ENCODE measurements at regions not wholly inside any gene's neighbourhood (a gene's known extent, or its start where the extent isn't known, plus 50 kb on each side); places are given as distances from the start of the nearest gene placed in this dataset.

GRCh38 chr1:55712148-55712547 lies 497.0 kb upstream of the USP24 start:
- in situ Hi-C loops (cut with HindIII; ENCODE audit: low pct_unique_long_range_greater_than_20kb, low sequenced_read_pairs) = no loop called here
- no peak for DNase-seq (ENCODE audit: low read depth)

- DNase-seq (ENCODE audit: low read depth) = no peak
- in situ Hi-C loops (cut with HindIII; ENCODE audit: low pct_unique_long_range_greater_than_20kb, low sequenced_read_pairs) = no loop called here
Measured at GRCh38 chr1:55708781-55709180, 493.6 kb upstream of the USP24 start.

- DNase-seq (ENCODE audit: low read depth) = no peak
- in situ Hi-C loops (cut with HindIII; ENCODE audit: low pct_unique_long_range_greater_than_20kb, low sequenced_read_pairs) = no loop called here
Measured at GRCh38 chr1:55707846-55708245, 492.7 kb upstream of the USP24 start.

GRCh38 chr1:55707196-55707595 lies 492.0 kb upstream of the USP24 start:
- in situ Hi-C loops (cut with HindIII; ENCODE audit: low pct_unique_long_range_greater_than_20kb, low sequenced_read_pairs) = no loop called here
- DNase-seq (ENCODE audit: low read depth) = no peak

GRCh38 chr1:55706397-55706796 lies 491.2 kb upstream of the USP24 start:
- DNase-seq (ENCODE audit: low read depth) = no peak
- in situ Hi-C loops (cut with HindIII; ENCODE audit: low pct_unique_long_range_greater_than_20kb, low sequenced_read_pairs) = no loop called here

- peak; percentile 22 for DNase-seq (ENCODE audit: low read depth)
- in situ Hi-C loops (cut with HindIII; ENCODE audit: low pct_unique_long_range_greater_than_20kb, low sequenced_read_pairs) = no loop called here
Measured at GRCh38 chr1:55703726-55704363, 488.7 kb upstream of the USP24 start.

- in situ Hi-C loops (cut with HindIII; ENCODE audit: low pct_unique_long_range_greater_than_20kb, low sequenced_read_pairs) = no loop called here
- no peak for DNase-seq (ENCODE audit: low read depth)
Measured at GRCh38 chr1:55702064-55702463, 486.9 kb upstream of the USP24 start.

- in situ Hi-C loops (cut with HindIII; ENCODE audit: low pct_unique_long_range_greater_than_20kb, low sequenced_read_pairs) = no loop called here
- no peak for DNase-seq (ENCODE audit: low read depth)
Measured at GRCh38 chr1:55700359-55701130, 485.4 kb upstream of the USP24 start.

- DNase-seq (ENCODE audit: low read depth) = no peak
- in situ Hi-C loops (cut with HindIII; ENCODE audit: low pct_unique_long_range_greater_than_20kb, low sequenced_read_pairs) = no loop called here
Measured at GRCh38 chr1:55699228-55699627, 484.1 kb upstream of the USP24 start.

- no peak for DNase-seq (ENCODE audit: low read depth)
- in situ Hi-C loops (cut with HindIII; ENCODE audit: low pct_unique_long_range_greater_than_20kb, low sequenced_read_pairs) = no loop called here
Measured at GRCh38 chr1:55697997-55698535, 482.9 kb upstream of the USP24 start.

- DNase-seq (ENCODE audit: low read depth) = no peak
- in situ Hi-C loops (cut with HindIII; ENCODE audit: low pct_unique_long_range_greater_than_20kb, low sequenced_read_pairs) = no loop called here
Measured at GRCh38 chr1:55696891-55697290, 481.7 kb upstream of the USP24 start.

- in situ Hi-C loops (cut with HindIII; ENCODE audit: low pct_unique_long_range_greater_than_20kb, low sequenced_read_pairs) = no loop called here
- DNase-seq (ENCODE audit: low read depth) = no peak
Measured at GRCh38 chr1:55696181-55696754, 481.1 kb upstream of the USP24 start.

GRCh38 chr1:55695552-55695951 lies 480.4 kb upstream of the USP24 start:
- in situ Hi-C loops (cut with HindIII; ENCODE audit: low pct_unique_long_range_greater_than_20kb, low sequenced_read_pairs) = no loop called here
- no peak for DNase-seq (ENCODE audit: low read depth)

GRCh38 chr1:55695151-55695550 lies 480.0 kb upstream of the USP24 start:
- in situ Hi-C loops (cut with HindIII; ENCODE audit: low pct_unique_long_range_greater_than_20kb, low sequenced_read_pairs) = no loop called here
- no peak for DNase-seq (ENCODE audit: low read depth)

- in situ Hi-C loops (cut with HindIII; ENCODE audit: low pct_unique_long_range_greater_than_20kb, low sequenced_read_pairs) = no loop called here
- DNase-seq (ENCODE audit: low read depth) = no peak
Measured at GRCh38 chr1:55694310-55694801, 479.2 kb upstream of the USP24 start.

GRCh38 chr1:55692726-55693125 lies 477.6 kb upstream of the USP24 start:
- no peak for DNase-seq (ENCODE audit: low read depth)
- in situ Hi-C loops (cut with HindIII; ENCODE audit: low pct_unique_long_range_greater_than_20kb, low sequenced_read_pairs) = no loop called here

GRCh38 chr1:55690366-55690765 lies 475.2 kb upstream of the USP24 start:
- no peak for DNase-seq (ENCODE audit: low read depth)
- in situ Hi-C loops (cut with HindIII; ENCODE audit: low pct_unique_long_range_greater_than_20kb, low sequenced_read_pairs) = no loop called here

- in situ Hi-C loops (cut with HindIII; ENCODE audit: low pct_unique_long_range_greater_than_20kb, low sequenced_read_pairs) = no loop called here
Measured at GRCh38 chr1:55689800-55690199, 474.6 kb upstream of the USP24 start.

GRCh38 chr1:55685560-55685959 lies 470.4 kb upstream of the USP24 start:
- no peak for DNase-seq (ENCODE audit: low read depth)

More at GRCh38 chr1:55689800-55690199, 474.6 kb upstream of the USP24 start:
- no peak for DNase-seq (ENCODE audit: low read depth)

More at GRCh38 chr1:55685560-55685959, 470.4 kb upstream of the USP24 start:
- in situ Hi-C loops (cut with HindIII; ENCODE audit: low pct_unique_long_range_greater_than_20kb, low sequenced_read_pairs) = no loop called here
